GM12874 (cell line): ENCODE measurements at regions not wholly inside any gene's neighbourhood (a gene's known extent, or its start where the extent isn't known, plus 50 kb on each side); places are given as distances from the start of the nearest gene placed in this dataset.

ENCODE experiments used
- TF ChIP-seq, protein P1 (sequence below): IDR thresholded peaks from 2 replicates; pipeline ENCODE4 v1.5.1; 2011; ENCODE audit warnings: low read depth, mild to moderate bottlenecking, control low read depth, low read length, moderate library complexity; ENCODE audit not compliant: insufficient read depth

DNA sequence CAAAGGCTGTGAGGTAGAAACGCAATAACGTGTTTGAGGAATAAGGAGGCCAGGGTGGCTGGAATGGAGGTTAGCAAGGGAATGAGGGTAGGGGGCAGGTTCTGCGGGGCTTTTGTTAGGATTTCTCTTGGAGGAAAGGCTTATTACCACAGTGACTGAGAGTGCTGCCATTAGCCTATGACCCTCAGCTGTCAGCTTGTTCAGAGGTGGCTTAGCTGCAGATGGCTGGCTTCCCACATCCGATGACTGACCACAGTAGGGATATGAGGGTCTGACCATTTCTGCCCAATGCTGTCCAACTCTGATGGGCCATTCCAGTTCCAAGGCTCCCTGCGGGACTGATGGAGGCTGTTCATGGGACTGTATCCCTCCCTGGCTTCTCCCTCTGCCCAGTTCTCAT, 181.8 kb downstream of the MIAT start:
- TF ChIP-seq, protein P1, sequence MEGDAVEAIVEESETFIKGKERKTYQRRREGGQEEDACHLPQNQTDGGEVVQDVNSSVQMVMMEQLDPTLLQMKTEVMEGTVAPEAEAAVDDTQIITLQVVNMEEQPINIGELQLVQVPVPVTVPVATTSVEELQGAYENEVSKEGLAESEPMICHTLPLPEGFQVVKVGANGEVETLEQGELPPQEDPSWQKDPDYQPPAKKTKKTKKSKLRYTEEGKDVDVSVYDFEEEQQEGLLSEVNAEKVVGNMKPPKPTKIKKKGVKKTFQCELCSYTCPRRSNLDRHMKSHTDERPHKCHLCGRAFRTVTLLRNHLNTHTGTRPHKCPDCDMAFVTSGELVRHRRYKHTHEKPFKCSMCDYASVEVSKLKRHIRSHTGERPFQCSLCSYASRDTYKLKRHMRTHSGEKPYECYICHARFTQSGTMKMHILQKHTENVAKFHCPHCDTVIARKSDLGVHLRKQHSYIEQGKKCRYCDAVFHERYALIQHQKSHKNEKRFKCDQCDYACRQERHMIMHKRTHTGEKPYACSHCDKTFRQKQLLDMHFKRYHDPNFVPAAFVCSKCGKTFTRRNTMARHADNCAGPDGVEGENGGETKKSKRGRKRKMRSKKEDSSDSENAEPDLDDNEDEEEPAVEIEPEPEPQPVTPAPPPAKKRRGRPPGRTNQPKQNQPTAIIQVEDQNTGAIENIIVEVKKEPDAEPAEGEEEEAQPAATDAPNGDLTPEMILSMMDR, result no peak

DNA sequence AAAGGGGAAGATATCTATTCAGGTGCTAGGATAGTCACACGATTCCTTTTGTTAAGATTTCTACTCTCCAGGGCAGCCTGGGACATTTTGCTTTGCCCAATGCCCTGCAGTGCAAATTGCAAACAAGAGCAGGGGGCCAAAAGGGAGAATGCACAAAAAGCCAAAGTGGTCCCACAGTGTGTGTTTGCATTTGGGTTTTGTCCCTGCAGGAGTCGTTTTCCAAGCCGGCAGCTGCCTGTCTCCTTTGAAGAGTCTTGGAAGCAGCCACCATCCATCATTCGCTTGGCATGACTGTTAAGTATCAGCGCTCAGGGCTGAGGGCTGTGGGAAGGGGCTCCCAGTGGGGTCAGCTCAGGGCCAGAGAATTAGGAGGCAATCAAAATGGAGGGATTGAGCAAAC, 184.7 kb downstream of the MIAT start:
- TF ChIP-seq, protein P1, result no peak

DNA sequence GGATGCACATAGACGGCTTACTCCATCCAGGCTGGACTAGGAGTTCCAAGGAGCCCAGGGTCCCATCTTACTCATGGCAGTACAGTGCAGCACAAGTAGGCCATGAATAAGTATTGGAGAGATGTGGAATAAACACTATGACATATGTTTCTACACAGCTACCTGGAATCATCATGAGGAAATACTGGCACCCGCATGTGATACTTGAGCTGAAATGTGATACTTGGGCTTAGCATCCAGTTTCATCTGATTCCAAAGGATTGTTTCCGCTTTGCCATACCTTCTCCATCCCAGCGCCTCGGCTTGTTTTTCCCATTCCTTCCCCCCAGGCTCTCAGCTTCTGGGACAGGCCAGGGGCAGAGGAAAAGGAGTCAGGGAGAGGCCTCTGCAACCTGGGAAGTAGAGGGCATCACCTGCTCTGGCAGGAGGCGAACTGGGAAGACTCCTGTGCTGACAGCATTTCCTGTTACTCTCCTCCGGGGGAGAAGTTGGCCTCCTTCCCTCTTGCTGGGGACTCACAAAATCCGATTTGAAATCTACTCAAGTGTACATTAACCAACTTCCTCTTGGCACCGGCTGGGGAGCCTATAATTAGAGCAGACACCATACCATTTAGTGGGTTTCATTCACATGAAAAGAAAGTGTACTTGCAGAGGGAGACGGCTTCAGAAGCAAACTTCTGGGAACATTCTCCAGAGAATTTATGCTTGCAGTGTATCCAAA, 187.8 kb downstream of the MIAT start:
- TF ChIP-seq, protein P1, result no peak

DNA sequence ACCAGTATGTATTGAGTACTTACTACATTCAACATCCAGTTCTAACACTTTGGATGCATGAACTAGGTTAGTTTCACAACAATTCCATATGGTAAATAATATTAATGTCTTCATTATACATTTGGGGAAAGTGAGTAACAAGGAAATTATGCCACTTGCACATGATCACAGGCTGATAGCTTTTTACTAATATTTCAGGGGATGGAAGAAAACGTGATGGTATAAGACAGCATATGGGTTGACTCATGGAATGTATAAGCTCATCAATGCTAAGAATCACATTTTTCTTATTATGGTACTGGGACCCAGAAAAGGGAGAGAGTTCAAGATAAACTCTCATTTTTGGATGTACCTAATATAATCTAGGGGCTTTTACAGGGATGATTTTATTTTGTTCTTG, 188.7 kb downstream of the MIAT start:
- TF ChIP-seq, protein P1, result no peak

DNA sequence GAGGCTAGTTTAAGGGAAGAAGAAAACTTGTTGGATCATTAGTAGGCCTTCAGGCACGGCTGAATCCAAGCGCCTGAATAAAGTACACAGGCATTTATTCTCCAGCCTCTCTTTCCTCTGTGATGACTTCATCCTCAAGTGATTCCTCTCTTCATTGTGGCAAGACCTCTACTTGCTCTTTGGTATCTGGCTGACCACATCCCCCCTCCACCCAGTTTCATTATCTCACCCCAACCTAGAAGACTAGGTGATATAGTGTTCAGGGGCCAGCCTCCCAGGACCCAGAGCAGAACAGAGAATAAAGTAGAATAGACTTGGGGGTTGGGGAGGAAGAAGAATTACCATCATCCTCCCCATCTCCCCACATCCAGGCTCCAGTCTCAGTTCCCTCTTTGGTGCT, 189.3 kb downstream of the MIAT start:
- TF ChIP-seq, protein P1, result no peak

DNA sequence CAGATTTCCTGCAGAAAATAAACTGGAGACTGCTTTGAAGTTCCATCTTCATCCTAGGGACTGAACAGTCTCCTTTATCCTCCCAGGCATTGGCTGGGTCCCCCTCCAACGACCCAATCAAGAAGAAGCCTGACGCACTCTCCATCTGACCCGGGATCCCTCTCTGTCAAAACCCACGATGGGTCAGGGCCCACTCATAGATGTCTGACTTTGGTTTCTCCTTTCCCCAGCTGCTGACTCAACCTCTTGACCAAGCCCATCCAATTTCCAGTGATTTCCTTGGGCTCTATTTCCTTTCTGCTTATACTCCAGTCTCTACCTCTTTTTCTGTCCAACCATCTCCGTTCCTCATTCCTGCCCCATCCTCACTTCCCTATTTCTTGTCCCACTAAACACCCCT, 189.7 kb downstream of the MIAT start:
- TF ChIP-seq, protein P1, result no peak

DNA sequence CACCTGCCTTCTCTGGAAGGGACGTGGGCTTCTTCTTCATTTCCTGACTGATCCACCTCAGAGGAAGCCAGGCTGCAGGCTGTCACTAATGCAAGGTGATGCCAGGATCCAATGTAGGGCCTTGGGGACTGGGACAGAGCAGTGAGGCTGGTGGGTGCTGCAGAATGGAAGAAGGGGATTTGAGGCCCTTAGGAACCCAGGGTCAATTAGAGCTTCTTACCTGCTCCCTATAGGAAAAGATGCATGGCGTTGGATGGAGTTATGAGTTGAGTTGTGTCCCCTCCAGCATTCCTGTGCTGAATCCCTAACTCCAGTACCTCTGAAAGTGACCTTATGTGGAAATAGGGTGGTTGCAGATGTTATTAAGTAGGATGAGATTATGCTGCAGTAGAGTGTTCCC, 190.4 kb downstream of the MIAT start:
- TF ChIP-seq, protein P1, result no peak
